Nephron progenitor cell (in vitro differentiated cells): ENCODE measurements at regions not wholly inside any gene's neighbourhood (a gene's known extent, or its start where the extent isn't known, plus 50 kb on each side); places are given as distances from the start of the nearest gene placed in this dataset.

Experiments used
- DNase-seq: peaks from one replicate; pipeline ENCODE4 v3.0.0; 2021
- H3K27ac Mint-ChIP-seq: 2 replicates; pipeline ENCODE4 v1.8.0; 2021; ENCODE audit warnings: mild to moderate bottlenecking, moderate library complexity, mixed read lengths
- H3K27me3 Mint-ChIP-seq: 2 replicates; pipeline ENCODE4 v1.8.0; 2021; ENCODE audit warnings: mild to moderate bottlenecking, low read depth, mixed read lengths; ENCODE audit not compliant: poor library complexity
- H3K36me3 Mint-ChIP-seq: 2 replicates; pipeline ENCODE4 v1.8.0; 2021; ENCODE audit warnings: low read depth, mixed read lengths
- H3K4me1 Mint-ChIP-seq: 2 replicates; pipeline ENCODE4 v1.8.0; 2021; ENCODE audit warnings: mixed read lengths
- H3K4me3 Mint-ChIP-seq: 2 replicates; pipeline ENCODE4 v1.8.0; 2021; ENCODE audit warnings: mild to moderate bottlenecking, moderate library complexity, mixed read lengths
- H3K9me3 Mint-ChIP-seq: 2 replicates; pipeline ENCODE4 v1.8.0; 2021; ENCODE audit warnings: mild to moderate bottlenecking, moderate library complexity, mixed read lengths
- TF ChIP-seq, protein P1 (sequence below): fragments of 200-600 bp; sonication (generic); IDR thresholded peaks from 2 replicates; pipeline ENCODE4 v1.5.0; 2021; ENCODE audit warnings: antibody characterized with exemption

DNA sequence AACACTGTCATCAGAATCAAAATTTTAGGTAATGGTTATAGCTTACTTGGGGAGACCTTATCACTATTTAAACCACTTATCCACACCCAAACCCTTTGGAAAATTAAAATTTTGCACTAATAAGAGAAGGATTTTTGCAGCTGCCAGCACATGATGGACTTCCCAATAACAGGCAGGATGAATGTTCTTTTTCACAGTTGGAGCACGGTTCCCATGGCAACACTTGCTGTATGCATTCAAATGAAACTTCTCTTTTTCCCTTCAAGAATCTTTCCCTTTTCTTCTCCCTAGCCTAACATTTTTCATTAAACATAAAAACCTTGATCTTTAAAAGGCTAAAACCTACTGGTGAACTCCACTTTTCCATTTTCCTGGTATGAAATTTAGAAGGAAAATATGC is 768.2 kb downstream of the KCTD8 start:
- H3K27ac Mint-ChIP-seq, result no peak overlapping the region
- DNase-seq, result no peak
- H3K9me3 Mint-ChIP-seq, result no peaks in the 10 kb centered on the region
- H3K36me3 Mint-ChIP-seq, result no peaks in the 10 kb centered on the region
- H3K4me1 Mint-ChIP-seq, result no peaks in the 10 kb centered on the region
- no peak overlapping the region for H3K4me3 Mint-ChIP-seq
- TF ChIP-seq, protein P1, sequence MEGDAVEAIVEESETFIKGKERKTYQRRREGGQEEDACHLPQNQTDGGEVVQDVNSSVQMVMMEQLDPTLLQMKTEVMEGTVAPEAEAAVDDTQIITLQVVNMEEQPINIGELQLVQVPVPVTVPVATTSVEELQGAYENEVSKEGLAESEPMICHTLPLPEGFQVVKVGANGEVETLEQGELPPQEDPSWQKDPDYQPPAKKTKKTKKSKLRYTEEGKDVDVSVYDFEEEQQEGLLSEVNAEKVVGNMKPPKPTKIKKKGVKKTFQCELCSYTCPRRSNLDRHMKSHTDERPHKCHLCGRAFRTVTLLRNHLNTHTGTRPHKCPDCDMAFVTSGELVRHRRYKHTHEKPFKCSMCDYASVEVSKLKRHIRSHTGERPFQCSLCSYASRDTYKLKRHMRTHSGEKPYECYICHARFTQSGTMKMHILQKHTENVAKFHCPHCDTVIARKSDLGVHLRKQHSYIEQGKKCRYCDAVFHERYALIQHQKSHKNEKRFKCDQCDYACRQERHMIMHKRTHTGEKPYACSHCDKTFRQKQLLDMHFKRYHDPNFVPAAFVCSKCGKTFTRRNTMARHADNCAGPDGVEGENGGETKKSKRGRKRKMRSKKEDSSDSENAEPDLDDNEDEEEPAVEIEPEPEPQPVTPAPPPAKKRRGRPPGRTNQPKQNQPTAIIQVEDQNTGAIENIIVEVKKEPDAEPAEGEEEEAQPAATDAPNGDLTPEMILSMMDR, result no peak
- H3K27me3 Mint-ChIP-seq, result peaks cover 3% of the 10 kb centered on the region

DNA sequence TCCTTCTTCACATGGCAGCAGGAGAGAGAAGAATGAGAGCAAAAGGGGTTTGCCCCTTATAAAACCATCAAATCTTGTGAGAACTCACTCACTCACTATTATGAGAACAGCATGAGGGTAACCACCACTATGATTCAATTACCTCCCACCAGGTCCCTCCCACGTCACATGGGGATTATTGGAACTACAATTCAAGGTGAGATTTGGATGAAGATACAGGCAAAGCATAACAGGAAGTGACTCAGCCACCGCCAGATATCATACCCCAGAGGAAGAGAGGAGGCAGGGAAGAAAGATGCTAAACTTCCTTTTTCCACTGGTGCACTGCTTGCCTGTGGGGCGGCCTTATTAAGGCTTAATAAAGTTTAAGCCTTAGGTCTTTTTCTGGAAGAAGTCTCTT is 766.1 kb downstream of the KCTD8 start:
- Mint-ChIP-seq H3K4me1 (no peaks in the 10 kb centered on the region), H3K4me3 (no peak overlapping the region), H3K27ac (no peak overlapping the region), H3K27me3 (no peaks in the 10 kb centered on the region), H3K9me3 (no peaks in the 10 kb centered on the region), H3K36me3 (no peaks in the 10 kb centered on the region)
- DNase-seq, result no peak
- TF ChIP-seq, protein P1, result no peak

DNA sequence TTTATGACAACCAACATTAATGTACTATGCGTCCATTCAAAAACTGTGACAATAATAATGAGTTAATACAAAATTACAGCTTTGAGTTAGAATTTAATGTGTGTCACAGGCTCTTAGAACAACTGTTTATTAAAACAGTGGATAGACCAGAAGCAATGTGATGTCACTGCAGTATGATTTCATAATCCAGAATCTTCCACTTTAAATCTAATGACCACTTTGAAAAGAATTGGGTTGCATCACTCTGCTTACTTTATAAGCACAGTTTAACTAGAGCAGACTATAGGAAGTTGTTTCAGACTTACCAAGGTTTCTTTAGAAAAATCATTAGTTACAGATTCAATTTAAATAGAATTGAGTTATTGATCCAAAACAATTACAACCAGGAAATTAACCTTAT is 758.5 kb downstream of the KCTD8 start:
- H3K27me3 Mint-ChIP-seq, result peaks cover 4% of the 10 kb centered on the region
- no peak overlapping the region for H3K27ac Mint-ChIP-seq
- H3K9me3 Mint-ChIP-seq, result peaks cover 7% of the 10 kb centered on the region
- H3K4me3 Mint-ChIP-seq, result no peak overlapping the region
- no peaks in the 10 kb centered on the region for H3K36me3 Mint-ChIP-seq
- TF ChIP-seq, protein P1, result no peak
- no peak for DNase-seq
- no peaks in the 10 kb centered on the region for H3K4me1 Mint-ChIP-seq

DNA sequence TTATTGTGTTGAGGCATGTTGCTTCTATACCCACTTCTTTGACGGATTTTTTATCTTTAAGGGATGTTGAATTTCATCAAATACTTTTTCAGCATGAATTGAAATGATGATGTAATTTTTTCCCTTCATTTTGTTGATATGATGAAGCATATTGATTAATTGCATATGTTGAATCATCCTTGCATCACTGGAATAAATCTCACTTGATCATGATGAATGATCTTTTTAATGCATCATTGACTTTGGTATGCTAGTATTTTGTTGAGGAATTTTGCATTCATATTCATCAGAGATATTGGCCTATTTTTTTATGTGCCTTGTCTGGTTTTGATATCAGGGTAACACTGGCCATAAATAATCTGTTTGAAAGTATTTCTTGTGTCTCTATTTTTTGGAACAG is 754.7 kb downstream of the KCTD8 start:
- peaks cover 4% of the 10 kb centered on the region for H3K27me3 Mint-ChIP-seq
- TF ChIP-seq, protein P1, result no peak
- peaks cover 20% of the 10 kb centered on the region for H3K9me3 Mint-ChIP-seq
- no peaks in the 10 kb centered on the region for H3K4me1 Mint-ChIP-seq
- no peaks in the 10 kb centered on the region for H3K36me3 Mint-ChIP-seq
- no peak for DNase-seq
- H3K4me3 Mint-ChIP-seq, result no peak overlapping the region
- H3K27ac Mint-ChIP-seq, result no peak overlapping the region

DNA sequence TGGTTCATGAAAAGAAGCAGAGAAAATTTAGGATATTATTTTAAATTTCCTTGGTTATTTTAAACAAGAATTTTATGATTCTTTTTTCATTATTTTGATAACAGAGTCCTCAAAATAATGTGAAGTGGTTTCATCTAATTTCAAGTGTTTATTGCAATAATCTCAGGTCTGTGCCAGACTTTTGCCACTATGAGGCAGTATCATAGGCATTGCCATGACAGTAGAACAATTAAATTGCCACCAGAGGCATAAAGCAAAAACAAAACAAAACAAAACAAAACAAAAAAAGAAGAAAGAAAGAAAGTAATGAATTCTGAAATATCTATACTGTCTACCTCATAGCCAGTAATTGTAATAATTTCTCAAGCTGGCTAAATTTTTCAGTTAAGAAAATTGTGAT is 739.2 kb downstream of the KCTD8 start:
- TF ChIP-seq, protein P1, result no peak

DNA sequence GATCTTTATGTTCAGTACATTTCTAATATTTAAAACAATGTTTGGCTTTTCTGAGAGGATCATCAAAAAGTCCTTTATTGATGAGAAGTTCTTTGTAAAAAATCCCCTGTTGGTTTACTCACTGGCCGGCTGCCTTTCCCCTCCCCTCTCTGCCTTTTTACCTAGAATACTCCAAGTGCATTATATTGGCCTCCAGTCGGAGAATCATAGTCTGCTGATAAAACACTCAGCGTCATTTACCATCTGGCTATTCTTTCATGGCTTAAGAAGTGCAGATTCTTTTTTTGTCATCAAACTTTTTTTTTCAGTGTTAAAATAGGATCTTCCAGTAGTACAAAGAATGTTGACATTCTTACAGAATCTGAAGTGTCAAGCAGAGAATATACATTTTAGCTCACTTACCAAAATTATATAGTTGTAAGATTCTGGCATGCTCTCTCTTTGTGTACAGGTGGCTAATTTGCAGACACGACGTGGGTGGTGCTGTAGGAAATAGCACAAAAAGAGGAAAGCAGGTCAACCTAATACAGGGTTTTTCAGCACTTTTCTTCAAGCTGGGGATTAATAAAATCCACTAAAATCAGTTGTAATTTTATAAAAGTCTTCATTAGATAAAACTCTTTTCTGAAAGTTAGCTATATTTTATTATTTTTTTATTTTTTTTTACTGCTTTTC is 731.8 kb downstream of the KCTD8 start:
- no peak for DNase-seq
- H3K27me3 Mint-ChIP-seq, result no peaks in the 10 kb centered on the region
- no peak overlapping the region for H3K4me3 Mint-ChIP-seq
- TF ChIP-seq, protein P1, result no peak
- H3K4me1 Mint-ChIP-seq, result no peaks in the 10 kb centered on the region
- no peak overlapping the region for H3K27ac Mint-ChIP-seq
- H3K36me3 Mint-ChIP-seq, result no peaks in the 10 kb centered on the region
- peaks cover 4% of the 10 kb centered on the region for H3K9me3 Mint-ChIP-seq

More for the DNA sequence above, 739.2 kb downstream of the KCTD8 start:
- Mint-ChIP-seq H3K27me3 (no peaks in the 10 kb centered on the region), H3K4me1 (no peaks in the 10 kb centered on the region), H3K27ac (no peak overlapping the region), H3K9me3 (peaks cover 8% of the 10 kb centered on the region), H3K36me3 (no peaks in the 10 kb centered on the region), H3K4me3 (no peak overlapping the region)
- no peak for DNase-seq
